Duodenal mucosa (tissue), 2 donors: ENCODE measurements at regions not wholly inside any gene's neighbourhood (a gene's known extent, or its start where the extent isn't known, plus 50 kb on each side); places are given as distances from the start of the nearest gene placed in this dataset.

Source experiments
- H3K27ac ChIP-seq: one replicate; pipeline ENCODE4 v1.7.0; 2013; ENCODE audit warnings: low read depth, low read length
- H3K27me3 ChIP-seq, 2 donors: one replicate each; pipeline ENCODE4 v1.7.0; 2013; ENCODE audit warnings: low read length in 2 of 2, control low read depth in 1 of 2; ENCODE audit not compliant: insufficient read depth in 2 of 2, control insufficient read depth in 1 of 2
- H3K36me3 ChIP-seq, 2 donors: one replicate each; pipeline ENCODE4 v1.7.0; 2013; ENCODE audit warnings: low read length in 2 of 2, control low read depth in 1 of 2; ENCODE audit not compliant: insufficient read depth in 2 of 2, control insufficient read depth in 1 of 2
- H3K4me1 ChIP-seq, 2 donors: one replicate each; pipeline ENCODE4 v1.7.0; 2013; ENCODE audit warnings: low read length in 2 of 2, control low read depth in 1 of 2; ENCODE audit not compliant: insufficient read depth in 2 of 2, control insufficient read depth in 1 of 2
- H3K4me3 ChIP-seq, 2 donors: one replicate each; pipeline ENCODE4 v1.7.0; 2013; ENCODE audit warnings: low read length in 2 of 2, low read depth in 1 of 2
- H3K9ac ChIP-seq, 2 donors: one replicate each; pipeline ENCODE4 v1.7.0; 2013; ENCODE audit warnings: low read length in 2 of 2, low read depth in 1 of 2
- H3K9me3 ChIP-seq, 2 donors: one replicate each; pipeline ENCODE4 v1.7.0; 2013; ENCODE audit warnings: low read length in 2 of 2, control low read depth in 1 of 2; ENCODE audit not compliant: control insufficient read depth in 1 of 2

DNA sequence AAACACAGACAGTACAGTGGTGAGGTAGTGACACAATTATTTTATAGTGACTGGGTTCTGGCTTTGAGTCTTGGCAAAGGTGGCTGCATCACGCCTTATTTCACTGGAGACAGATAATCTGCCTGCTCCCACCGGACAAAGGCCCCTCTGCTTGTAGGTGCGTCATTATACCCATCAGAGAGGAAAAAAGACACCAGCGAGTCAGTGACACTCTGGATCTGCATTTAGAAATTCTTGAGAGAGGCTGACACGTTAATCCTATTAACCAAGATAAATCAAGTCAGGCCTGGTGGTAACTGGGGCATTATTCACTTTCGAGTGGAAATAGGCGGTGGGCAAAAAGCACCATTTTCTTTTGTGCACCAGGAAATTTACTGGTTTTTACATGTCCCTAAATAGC lies 76.2 kb downstream of the NR2F2 start:
- Histone ChIP-seq H3K27ac (no peak overlapping the region), H3K9me3 (no peaks in the 10 kb centered on the region), H3K4me3 (no peak overlapping the region), H3K27me3 (peaks cover 46 to 61% of the 10 kb centered on the region in 2 donors), H3K4me1 (no peaks in the 10 kb centered on the region), H3K9ac (no peak overlapping the region), H3K36me3 (no peaks in the 10 kb centered on the region)

DNA sequence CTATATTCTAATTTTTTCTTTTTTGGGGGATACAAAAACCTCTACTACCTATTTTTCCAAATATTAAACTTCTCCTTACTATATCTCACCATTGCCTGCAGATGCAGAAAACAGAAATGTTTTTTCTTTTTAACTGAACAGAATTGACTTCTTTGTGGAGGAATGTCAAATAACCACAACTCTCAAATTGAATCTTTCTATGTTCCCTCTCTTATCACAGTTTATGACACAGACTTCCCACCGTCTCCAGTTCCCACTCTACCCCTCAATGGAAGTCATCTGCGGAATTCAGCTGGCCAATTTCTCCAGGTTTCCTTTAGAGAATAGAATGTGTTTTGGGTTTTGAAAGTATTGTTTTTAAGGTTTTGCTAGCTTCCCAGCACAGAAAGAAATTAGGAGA lies 77.0 kb downstream of the NR2F2 start:
- Histone ChIP-seq H3K4me3 (no peak overlapping the region), H3K27ac (no peak overlapping the region), H3K9ac (no peak overlapping the region), H3K27me3 (peaks cover 53 to 65% of the 10 kb centered on the region in 2 donors), H3K36me3 (no peaks in the 10 kb centered on the region), H3K9me3 (no peaks in the 10 kb centered on the region), H3K4me1 (no peaks in the 10 kb centered on the region)

DNA sequence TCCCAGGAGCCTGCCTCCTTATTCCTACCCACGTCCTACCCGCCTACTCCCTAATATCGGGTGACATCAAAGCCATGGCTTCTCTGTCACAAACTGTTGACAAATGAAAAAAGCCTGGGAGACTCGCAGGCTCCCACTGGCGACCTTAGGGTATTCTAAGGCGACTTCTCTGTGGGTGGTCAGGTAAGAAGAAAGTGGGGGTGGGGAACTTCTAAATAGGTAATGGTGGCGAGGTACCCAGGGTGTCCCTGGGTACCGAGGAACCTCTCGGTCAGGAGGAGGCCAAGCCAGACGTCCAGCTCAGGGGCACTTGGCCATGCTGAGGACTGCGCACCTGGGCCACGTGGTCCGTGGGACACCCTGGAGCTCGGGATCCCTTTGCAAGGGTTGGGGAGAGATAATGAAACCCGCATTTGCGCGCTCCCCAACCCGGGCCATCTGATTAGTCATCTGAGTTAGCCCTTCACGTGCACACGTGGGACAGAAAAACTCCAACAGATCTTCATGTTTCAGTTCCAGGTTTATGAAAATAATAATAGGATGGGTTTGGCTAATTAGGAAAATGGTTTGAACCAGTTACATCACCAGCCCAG lies 78.2 kb downstream of the NR2F2 start:
- Histone ChIP-seq H3K9me3 (no peaks in the 10 kb centered on the region), H3K4me3 (no peak overlapping the region), H3K36me3 (no peaks in the 10 kb centered on the region), H3K27ac (no peak overlapping the region), H3K9ac (no peak overlapping the region), H3K4me1 (no peaks in the 10 kb centered on the region), H3K27me3 (peaks cover 59 to 71% of the 10 kb centered on the region in 2 donors)

DNA sequence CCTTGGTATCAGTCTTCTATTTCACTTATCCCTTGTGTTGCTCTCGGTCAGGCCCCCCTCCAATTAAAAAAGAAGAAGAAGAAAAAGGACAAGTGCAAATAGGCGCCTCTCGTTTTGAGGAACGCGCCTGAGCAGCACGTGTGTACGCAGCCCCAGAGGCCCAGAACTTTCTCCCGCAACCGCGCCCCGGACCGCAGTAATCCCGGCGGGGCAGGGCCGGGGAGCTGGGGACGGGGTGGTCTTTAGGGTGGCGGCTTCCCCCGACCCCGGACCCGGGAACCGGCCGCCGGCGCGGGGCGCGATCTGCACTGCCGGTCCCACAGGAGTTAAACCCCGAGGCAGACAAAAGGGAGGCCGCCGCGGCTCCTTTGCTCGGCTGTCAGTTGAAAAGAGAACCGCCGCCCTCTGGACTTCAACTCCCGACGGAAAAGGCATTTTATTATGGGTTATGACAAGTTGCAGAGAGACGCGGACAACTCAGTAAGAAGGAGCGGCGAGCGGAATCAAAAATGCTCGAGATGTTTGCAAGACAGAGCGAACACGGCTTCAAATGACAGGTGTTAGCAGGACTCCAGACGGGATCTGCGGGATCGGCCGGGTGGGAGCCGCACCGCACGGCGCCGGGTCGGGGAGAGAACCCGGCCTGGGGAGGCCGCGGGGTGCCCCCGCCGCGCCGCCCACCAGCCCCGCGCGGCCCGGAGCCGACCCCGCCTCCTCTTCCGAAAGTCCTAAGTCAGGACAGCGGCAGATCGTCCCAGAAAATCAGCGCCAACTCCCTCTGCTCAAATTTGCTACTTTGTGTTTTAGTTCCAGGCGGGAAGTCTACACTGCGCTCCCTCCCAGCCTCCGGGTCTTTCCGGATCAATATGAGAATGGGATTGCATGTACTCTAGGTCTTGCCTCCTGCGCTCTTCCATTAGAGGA lies 79.0 kb downstream of the NR2F2 start:
- Histone ChIP-seq H3K4me3 (no peak overlapping the region), H3K9ac (no peak overlapping the region), H3K36me3 (no peaks in the 10 kb centered on the region), H3K27me3 (peaks cover 63 to 77% of the 10 kb centered on the region in 2 donors), H3K4me1 (no peaks in the 10 kb centered on the region), H3K9me3 (no peaks in the 10 kb centered on the region), H3K27ac (no peak overlapping the region)

DNA sequence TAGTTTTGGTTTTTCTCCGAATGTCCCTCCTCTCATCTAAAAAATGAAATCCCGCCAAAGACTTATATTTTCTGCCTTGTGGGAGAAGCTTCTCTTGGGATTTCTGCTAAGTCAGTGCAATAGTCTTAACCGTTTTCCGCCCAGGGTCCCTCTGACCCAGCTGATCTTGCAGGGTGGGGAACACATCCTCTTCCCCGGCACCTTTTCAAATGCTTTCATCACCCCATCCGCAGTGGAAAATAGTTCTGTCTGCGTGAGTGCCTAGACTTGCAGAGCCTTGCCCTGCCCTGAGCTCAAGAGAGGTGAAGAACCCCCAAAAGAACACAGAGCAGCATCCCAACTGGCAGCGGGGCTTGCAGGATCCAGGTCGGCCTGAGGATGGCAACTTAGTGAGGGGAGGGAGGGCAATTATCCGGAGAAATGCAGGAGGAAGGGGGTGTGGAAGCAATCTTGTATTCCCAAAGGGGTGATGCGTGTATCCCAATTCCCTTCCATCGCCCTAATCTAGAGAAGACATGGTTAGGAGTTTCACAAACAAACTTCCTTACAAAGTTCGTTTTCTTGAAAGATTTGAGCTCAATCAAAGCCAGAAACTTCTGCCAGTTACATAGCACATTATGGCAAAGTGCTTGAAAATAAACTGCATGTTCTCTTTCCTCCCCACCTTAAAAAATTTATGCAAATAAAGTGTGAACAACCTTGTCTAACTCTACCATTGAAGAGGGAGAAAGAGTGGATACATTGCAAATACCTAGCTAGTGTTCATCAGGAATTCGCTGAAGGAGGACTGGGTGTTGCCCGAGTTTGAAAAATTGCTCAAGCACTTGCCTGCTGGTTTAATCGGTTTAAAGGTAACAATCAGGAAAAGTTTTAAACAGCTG lies 79.9 kb downstream of the NR2F2 start:
- H3K4me3 ChIP-seq: no peak overlapping the region
- H3K9me3 ChIP-seq: no peaks in the 10 kb centered on the region
- no peaks in the 10 kb centered on the region for H3K36me3 ChIP-seq
- no peak overlapping the region for H3K9ac ChIP-seq
- no peak overlapping the region for H3K27ac ChIP-seq
- peaks cover 73 to 87% of the 10 kb centered on the region in 2 donors for H3K27me3 ChIP-seq
- no peaks in the 10 kb centered on the region for H3K4me1 ChIP-seq

DNA sequence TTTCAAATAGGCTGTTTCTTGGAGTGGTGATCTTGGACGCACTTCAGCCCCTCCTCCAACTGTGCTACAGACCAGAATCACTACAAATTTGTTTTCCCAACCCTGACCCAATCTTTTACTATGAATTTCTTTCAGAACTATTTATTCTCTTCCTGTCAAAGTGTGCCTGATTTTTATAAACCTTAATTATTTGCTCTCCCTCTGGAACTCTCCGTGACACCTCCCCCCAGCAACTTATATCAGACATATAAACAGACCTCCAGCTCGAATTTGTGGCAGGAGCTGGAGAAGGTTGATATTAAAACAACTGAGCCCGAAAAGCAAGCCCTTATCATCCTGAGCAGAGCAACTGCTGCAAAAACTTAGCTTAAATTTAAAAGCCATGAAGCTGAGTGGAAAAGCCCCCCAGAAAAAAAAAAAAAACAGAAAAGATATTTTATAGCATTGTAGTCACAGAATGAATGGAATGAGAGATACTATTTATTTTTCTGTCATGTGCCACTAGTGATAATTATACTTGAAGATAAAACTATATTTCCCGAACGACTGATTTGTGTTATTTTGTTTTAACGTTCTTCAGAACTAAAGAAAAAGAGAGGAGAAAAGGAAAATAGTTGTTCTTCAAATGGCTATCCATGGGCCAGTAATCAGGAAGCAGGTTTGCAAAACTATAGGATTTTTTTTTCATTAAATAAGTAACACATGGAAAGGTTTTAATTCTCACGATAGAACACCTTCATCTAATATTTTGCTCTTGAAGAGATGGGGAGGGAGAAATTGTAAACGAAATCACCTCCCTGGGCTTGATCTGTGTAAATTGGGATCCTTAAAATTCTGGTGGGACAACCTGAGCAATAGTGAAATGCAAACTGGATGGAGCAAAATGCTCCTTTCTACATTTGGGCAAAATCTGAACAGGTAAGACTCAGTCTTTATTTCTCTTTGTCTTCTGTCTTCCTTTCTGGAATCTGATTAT lies 80.8 kb downstream of the NR2F2 start:
- no peak overlapping the region for H3K4me3 ChIP-seq
- no peak overlapping the region for H3K9ac ChIP-seq

DNA sequence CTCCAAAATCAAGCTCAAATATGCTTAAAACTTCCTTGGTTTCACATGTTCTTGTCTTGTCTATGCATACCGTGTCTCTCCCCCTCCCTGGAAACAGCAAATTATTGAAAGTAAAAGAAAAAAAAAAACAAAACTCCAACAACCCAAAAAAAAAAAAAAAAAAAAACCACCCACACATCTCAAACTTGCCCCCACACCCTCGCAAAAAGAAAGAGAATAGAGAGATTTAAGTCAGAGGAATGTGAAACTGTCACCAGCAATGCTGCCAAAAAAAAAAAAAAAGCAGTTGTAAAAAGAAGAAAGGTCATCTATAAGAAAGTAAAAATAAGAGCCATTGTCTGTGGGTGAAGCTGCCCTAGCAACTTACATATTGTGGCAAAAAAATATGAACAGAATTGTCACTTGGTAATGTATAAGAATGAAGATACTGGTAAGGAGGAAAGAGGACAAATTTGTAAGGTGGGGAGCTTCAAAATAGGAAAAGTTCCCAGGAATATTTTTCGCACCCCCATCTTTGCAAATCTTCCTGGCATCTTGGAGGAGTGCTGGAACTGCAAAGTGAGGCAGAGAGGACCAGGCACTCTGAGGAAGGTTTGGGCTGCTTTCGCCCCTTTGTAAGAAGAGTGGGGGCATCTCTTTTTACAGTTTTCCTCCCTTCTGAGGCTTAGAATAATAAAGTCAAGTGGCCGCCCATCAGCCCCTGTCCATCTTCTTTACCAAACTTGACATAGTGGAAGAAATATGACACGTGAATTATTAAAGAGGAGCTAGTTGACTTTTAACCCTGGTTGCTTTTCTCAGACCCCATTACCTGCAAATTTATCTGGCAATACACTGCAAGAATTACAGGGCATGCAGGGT lies 81.8 kb downstream of the NR2F2 start:
- Histone ChIP-seq H3K4me1 (peaks cover 0 to 3% of the 10 kb centered on the region in 2 donors), H3K4me3 (no peak overlapping the region), H3K36me3 (no peaks in the 10 kb centered on the region), H3K9me3 (no peaks in the 10 kb centered on the region), H3K27me3 (peaks cover 83 to 89% of the 10 kb centered on the region in 2 donors), H3K27ac (no peak overlapping the region), H3K9ac (no peak overlapping the region)

More for the DNA sequence above, 80.8 kb downstream of the NR2F2 start:
- Histone ChIP-seq H3K36me3 (no peaks in the 10 kb centered on the region), H3K27ac (no peak overlapping the region), H3K4me1 (no peaks in the 10 kb centered on the region), H3K9me3 (no peaks in the 10 kb centered on the region), H3K27me3 (peaks cover 79 to 90% of the 10 kb centered on the region in 2 donors)

DNA sequence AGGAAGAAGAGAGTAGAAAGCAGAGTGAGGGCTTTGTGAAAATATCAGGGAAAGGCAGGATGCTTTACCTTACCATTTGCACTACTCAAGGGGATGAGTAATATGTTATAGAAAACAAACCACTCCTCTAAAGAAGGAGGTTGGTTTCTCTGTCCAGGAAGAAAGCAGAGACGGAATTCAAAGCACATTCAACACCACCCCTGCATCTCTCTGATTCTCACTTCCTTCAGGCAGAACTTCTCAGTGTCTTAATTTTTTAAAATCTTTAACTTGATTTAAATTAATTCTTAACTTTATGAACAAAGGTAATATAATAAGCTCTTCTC lies 82.4 kb downstream of the NR2F2 start:
- no peak overlapping the region for H3K9ac ChIP-seq
- no peak overlapping the region for H3K4me3 ChIP-seq
- no peaks in the 10 kb centered on the region for H3K9me3 ChIP-seq
- H3K36me3 ChIP-seq: no peaks in the 10 kb centered on the region
- H3K27me3 ChIP-seq: peaks cover 85 to 89% of the 10 kb centered on the region in 2 donors
- no peak overlapping the region for H3K27ac ChIP-seq
- H3K4me1 ChIP-seq: peaks cover 0 to 5% of the 10 kb centered on the region in 2 donors

DNA sequence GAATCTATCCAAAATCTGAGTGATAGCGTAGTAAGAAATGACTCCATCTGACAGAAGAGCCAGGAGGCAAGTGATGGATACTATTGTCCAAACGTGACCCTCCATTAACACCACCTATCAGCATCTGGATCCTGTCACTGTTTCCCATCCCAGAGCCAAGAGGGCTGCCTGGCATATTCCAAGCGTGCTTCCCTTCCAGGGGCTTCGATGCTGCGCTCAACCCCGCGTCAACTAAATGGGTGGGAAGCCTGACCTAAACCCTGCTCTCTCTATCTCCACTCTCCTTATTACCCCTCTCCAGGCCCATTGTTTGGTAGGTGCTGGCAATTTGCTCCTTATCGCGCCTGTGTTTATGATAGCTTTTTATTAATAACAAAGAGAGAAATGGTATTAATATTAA lies 83.2 kb downstream of the NR2F2 start:
- H3K36me3 ChIP-seq: no peaks in the 10 kb centered on the region
- H3K27ac ChIP-seq: no peak overlapping the region
- peaks cover 0 to 5% of the 10 kb centered on the region in 2 donors for H3K4me1 ChIP-seq
- H3K4me3 ChIP-seq: no peak overlapping the region
- no peaks in the 10 kb centered on the region for H3K9me3 ChIP-seq
- H3K27me3 ChIP-seq: peaks cover 81 to 92% of the 10 kb centered on the region in 2 donors
- H3K9ac ChIP-seq: no peak overlapping the region
